ENCODE measurements at regions not wholly inside any gene's neighbourhood (a gene's known extent, or its start where the extent isn't known, plus 50 kb on each side); places are given as distances from the start of the nearest gene placed in this dataset.
A peak's percentile ranks its signal among the peaks of the same experiment; 100 is the strongest.
"Not testable (repeated sequence)": the region's sequence is repeated elsewhere in the genome, so short reads cannot be mapped to it uniquely, and the experiment has no call there.

DNA sequence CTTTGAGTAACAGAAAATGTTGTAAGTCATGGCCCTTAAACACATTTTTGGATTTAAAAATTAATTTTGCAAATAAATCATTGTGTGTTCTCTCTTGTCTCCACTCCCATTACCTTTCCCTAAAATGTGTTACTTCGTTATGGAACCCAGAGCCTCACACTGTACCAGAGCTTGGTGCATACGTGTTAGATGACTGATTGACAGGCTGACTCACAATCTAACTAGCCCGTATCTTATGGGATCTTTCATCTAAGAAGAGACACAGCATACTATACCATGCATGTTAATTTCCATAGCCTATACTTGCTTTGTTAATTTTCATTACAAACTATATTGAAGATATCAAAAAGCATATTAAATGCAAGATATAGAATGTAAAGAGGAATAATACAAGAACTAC is 87.1 kb downstream of the SPRY4 start:
- H3K9me3 ChIP-seq, result no peaks in the 10 kb centered on the region
- H3K4me3 ChIP-seq, result no peak overlapping the region
- H3K27ac ChIP-seq, result no peak overlapping the region
- peaks cover 3% of the 10 kb centered on the region for H3K4me1 ChIP-seq
- H3K27me3 ChIP-seq, result peaks cover 7% of the 10 kb centered on the region
- TF ChIP-seq, protein P1, sequence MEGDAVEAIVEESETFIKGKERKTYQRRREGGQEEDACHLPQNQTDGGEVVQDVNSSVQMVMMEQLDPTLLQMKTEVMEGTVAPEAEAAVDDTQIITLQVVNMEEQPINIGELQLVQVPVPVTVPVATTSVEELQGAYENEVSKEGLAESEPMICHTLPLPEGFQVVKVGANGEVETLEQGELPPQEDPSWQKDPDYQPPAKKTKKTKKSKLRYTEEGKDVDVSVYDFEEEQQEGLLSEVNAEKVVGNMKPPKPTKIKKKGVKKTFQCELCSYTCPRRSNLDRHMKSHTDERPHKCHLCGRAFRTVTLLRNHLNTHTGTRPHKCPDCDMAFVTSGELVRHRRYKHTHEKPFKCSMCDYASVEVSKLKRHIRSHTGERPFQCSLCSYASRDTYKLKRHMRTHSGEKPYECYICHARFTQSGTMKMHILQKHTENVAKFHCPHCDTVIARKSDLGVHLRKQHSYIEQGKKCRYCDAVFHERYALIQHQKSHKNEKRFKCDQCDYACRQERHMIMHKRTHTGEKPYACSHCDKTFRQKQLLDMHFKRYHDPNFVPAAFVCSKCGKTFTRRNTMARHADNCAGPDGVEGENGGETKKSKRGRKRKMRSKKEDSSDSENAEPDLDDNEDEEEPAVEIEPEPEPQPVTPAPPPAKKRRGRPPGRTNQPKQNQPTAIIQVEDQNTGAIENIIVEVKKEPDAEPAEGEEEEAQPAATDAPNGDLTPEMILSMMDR (IDR thresholded peaks at IDR 0.05), result no peak
- TF ChIP-seq POLR2AphosphoS5 (IDR thresholded peaks at IDR 0.05) (no peak), EP300 (IDR thresholded peaks at IDR 0.05) (no peak), POLR2A (IDR thresholded peaks at IDR 0.05) (no peak)
- H3K36me3 ChIP-seq, result no peaks in the 10 kb centered on the region
- WGBS, result 88% methylated on average over 3 of the region's 3 CpGs
- no peak for DNase-seq (ENCODE audit: low spot score in 2 of 2)

DNA sequence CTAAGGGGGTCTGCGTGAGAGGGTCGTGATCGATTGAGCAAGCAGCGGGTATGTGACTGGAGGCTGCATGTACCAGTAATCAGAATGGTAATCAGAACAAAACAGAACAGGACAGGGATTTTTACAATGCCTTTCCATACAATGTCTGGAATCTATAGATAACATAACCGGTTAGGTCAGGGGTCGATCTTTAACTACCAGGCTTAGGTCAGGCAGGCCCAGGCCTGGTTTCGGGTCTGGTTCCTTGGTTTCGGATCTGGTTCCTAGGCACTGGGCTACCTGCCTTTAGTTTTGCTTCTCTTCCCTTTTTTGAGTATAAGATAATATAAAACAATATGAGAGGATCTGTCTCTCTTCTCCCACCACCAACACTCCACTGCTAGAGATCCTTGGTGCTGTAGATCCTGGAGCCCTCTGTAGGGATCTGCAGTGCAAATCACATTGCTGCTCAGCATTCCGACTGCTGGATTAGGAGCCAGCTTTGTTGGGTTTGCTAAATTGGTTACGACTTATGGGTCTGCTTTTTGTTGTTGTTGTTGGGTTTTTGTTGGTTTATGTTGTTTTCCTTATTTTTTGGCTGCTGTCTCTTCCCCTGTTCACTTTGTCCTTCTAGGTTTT is 88.0 kb downstream of the SPRY4 start:
- H3K4me3 ChIP-seq; DNase-seq (ENCODE audit: low spot score in 2 of 2); H3K9me3 ChIP-seq; H3K4me1 ChIP-seq; H3K27ac ChIP-seq; H3K36me3 ChIP-seq: not testable (repeated sequence)
- WGBS, result 80% methylated on average over 10 of the region's 10 CpGs
- H3K27me3 ChIP-seq, result peaks cover 10% of the 10 kb centered on the region

DNA sequence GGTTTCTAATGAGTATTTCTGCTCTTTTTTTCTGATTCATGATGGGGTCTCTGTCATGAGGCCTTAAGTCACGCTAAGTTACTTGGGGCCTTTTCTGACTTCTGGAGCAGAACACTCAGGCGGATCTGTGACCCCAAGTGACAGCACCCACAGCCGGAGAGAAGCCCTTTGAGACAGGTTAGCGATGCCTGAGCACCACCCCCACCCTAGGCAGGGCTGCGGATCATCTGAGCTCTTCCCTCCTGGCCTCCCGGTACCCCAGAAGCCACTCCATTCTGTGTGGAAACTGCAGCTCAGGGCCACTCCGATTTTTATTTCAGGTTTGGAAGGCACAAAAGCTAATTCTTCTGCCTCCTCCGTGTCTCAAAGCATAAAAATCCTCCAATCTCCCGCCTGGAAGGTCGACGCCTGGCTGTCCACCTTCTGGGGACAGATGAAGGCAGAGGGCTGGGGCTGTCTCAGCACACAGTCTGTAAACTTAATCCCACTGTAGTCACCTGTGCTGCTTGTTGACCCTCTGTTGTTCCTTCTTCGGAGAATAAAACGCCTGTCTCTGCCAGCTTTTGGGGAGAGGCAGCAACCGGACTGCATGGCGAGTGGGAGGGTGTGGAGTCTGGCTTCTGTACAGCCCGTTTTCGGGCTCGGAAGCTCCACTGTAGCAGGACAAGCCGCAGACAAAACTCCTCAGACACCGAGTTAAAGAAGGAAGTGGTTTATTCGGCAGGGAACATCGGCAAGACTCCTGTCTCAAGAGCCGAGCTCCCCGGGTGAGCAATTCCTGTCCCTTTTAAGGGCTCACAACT is 88.8 kb downstream of the SPRY4 start:
- DNase-seq (ENCODE audit: low spot score in 2 of 2), result no peak
- 85% methylated on average over 24 of the region's 24 CpGs for WGBS
- Histone ChIP-seq H3K27ac (no peak overlapping the region), H3K36me3 (no peaks in the 10 kb centered on the region), H3K27me3 (peaks cover 10% of the 10 kb centered on the region), H3K4me1 (peaks cover 3% of the 10 kb centered on the region), H3K9me3 (no peaks in the 10 kb centered on the region), H3K4me3 (no peak overlapping the region)
- TF ChIP-seq EP300 (IDR thresholded peaks at IDR 0.05) (no peak), POLR2A (IDR thresholded peaks at IDR 0.05) (no peak), POLR2AphosphoS5 (IDR thresholded peaks at IDR 0.05) (no peak)
- TF ChIP-seq, protein P1 (IDR thresholded peaks at IDR 0.05), result no peak

DNA sequence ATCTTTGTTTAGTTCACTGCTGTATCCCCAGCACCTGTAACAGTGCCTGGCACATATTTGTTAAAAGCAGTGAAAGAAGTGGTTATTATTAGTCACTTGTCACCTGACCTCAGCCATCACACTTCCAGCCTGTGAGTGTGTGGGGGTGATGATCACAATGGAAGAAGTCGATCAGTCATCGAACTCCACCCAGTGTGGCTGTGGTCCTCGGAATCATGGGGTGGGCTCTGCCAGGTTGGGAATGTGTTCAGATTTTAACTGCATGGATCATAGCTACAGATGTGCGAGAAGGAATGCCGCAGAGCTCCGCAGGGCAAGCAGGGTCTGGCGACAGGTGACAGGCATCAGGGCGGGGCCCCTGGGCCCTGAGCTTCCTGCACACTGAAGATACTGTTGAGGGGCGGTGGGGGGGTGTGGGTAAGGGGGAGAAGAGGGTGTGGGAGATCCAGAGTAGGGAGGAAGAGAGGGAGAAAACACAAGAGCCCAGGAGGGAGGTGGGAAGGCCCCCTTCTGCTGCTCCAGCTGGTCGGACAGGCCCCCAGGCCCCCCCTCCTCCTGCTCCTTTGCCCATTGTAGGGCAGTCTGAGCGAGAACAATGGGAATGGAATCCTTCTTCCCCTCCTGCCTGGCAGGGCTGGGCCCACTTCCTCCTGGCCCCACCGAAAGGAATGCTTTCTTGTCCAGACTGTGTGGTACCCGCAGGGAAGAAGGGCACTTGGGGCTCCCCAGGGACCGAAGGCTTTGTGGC is 89.6 kb downstream of the SPRY4 start:
- no peak for DNase-seq (ENCODE audit: low spot score in 2 of 2)
- WGBS, result 37% methylated on average over 12 of the region's 14 CpGs
- Histone ChIP-seq H3K4me1 (peaks cover 3% of the 10 kb centered on the region), H3K4me3 (no peak overlapping the region), H3K27ac (peak overlapping the region; percentile 8), H3K9me3 (no peaks in the 10 kb centered on the region), H3K27me3 (peaks cover 10% of the 10 kb centered on the region), H3K36me3 (no peaks in the 10 kb centered on the region)
- TF ChIP-seq, protein P1 (IDR thresholded peaks at IDR 0.05), result no peak
- TF ChIP-seq POLR2A (IDR thresholded peaks at IDR 0.05) (no peak), EP300 (IDR thresholded peaks at IDR 0.05) (no peak), POLR2AphosphoS5 (IDR thresholded peaks at IDR 0.05) (no peak)

DNA sequence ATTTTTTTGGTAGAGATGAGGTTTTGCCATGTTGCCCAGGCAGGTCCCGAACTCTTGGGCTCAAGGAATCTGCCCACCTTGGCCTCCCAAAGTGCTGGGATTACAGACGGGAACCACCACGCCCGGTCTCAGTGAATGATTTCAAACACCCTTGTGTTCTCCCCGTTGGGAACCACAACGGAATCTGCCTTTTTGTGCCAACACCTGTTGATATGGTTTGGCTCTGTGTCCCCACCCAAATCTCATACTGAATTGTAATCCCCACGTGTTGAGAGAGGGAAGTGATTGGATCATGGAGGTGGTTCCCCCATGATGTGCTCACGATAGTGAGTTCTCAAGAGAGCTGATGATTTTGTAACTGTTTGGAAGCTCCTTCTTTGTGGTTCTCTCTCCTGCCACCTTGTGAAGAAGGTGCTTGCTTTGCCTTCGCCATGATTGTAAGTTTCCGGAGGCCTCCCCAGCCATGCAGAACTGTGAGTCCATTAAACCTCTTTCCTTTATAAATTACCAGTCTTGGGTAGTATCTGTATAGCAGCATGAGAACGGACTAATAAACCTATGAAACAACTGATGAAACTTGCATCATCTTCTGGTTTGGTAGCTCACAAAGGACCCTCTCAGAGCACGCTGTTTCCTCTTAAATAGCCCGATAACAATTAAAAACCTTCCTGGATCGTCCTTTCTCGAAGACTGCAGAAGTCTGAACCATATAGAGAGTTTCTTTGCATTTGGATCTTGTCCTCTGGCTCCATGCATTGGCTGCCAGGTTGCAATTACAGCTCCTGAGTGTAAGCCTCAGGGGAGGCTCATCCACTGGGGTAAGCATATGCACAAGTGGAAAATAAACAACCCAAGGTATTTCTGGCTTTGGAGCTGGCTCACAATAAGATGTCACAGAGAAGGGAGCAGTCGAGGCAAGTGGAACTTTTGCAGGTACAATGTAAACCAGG is 91.5 kb downstream of the SPRY4 start:
- TF ChIP-seq POLR2AphosphoS5 (IDR thresholded peaks at IDR 0.05), result no peak
- no peak for TF ChIP-seq POLR2A (IDR thresholded peaks at IDR 0.05)
- TF ChIP-seq, protein P1 (IDR thresholded peaks at IDR 0.05), result no peak
- no peak for TF ChIP-seq EP300 (IDR thresholded peaks at IDR 0.05)
- 86% methylated on average over 16 of the region's 16 CpGs for WGBS

DNA sequence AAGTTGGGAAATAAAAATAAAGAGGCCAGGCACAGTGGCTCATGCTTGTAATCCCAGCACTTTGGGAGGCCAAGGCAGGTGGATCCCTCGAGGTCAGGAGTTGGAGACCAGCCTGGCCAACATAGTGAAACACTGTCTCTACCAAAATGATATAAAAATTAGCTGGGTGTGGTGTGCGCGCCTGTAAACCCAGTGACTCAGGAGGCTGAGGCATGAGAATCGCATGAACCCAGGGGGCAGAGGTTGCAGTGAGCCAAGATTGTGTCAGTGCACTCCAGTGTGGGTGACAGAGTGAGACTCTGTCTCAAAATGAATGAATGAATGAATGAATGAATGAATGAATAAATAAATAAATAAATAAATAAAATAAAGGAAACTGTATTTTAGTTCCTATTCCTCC is 93.9 kb downstream of the SPRY4 start:
- H3K36me3 ChIP-seq; H3K9me3 ChIP-seq; H3K27ac ChIP-seq; DNase-seq (ENCODE audit: low spot score in 2 of 2); H3K4me1 ChIP-seq; H3K4me3 ChIP-seq: not testable (repeated sequence)
- WGBS, result 66% methylated on average over 4 of the region's 4 CpGs
- peaks cover 10% of the 10 kb centered on the region for H3K27me3 ChIP-seq

More for the DNA sequence above, 91.5 kb downstream of the SPRY4 start:
- Histone ChIP-seq H3K36me3 (no peaks in the 10 kb centered on the region), H3K4me3 (no peak overlapping the region), H3K27ac (no peak overlapping the region), H3K4me1 (peaks cover 3% of the 10 kb centered on the region), H3K27me3 (peaks cover 10% of the 10 kb centered on the region), H3K9me3 (no peaks in the 10 kb centered on the region)
- DNase-seq (ENCODE audit: low spot score in 2 of 2), result no peak

All from suprapubic skin (tissue), 4 donors.